H1 (cell line): ENCODE measurements at regions not wholly inside any gene's neighbourhood (a gene's known extent, or its start where the extent isn't known, plus 50 kb on each side); places are given as distances from the start of the nearest gene placed in this dataset.

Experiments
- CTCF ChIA-PET: fragments of 300-600 bp; sonication (Branson Sonifier 250); formaldehyde crosslinking; loops from one replicate; lab custom pipeline; 2021; ENCODE audit not compliant: partially characterized antibody; lab: Charles Lee
- POLR2A ChIA-PET: fragments of 300-600 bp; sonication (Branson Sonifier 250); formaldehyde crosslinking; loops from one replicate; lab custom pipeline; 2021; ENCODE audit warnings: inconsistent platforms; ENCODE audit not compliant: partially characterized antibody; lab: Charles Lee
- DNase-seq, 2 experiments: peaks; one replicate each; pipeline versions ENCODE4 v3.0.0 to v3.0.0-alpha.2; 2010 to 2022; ENCODE audit warnings: low spot score in 2 of 2, low read depth in 1 of 2, mixed read lengths in 1 of 2
- FAIRE-seq: peaks from 2 replicates; lab custom pipeline; 2011; peaks lifted over from hg19 to GRCh38; lab: Jason Lieb, UNC
- H2AFZ ChIP-seq: 2 replicates; pipeline ENCODE4 v1.8.1; 2012; ENCODE audit warnings: low read length, inconsistent platforms
- H2AK5ac ChIP-seq: 2 replicates; pipeline ENCODE4 v1.6.1; 2013; ENCODE audit warnings: low read depth, low read length
- H2BK120ac ChIP-seq: replicated peaks from 2 replicates; pipeline ENCODE3; 2013; ENCODE audit warnings: low read depth, low read length, inconsistent platforms
- H2BK12ac ChIP-seq: 2 replicates; pipeline ENCODE4 v1.6.1; 2013; ENCODE audit warnings: low read depth, low read length
- H2BK15ac ChIP-seq: 2 replicates; pipeline ENCODE4 v1.6.1; 2013; ENCODE audit warnings: low read length
- H2BK20ac ChIP-seq: 2 replicates; pipeline ENCODE4 v1.6.1; 2013; ENCODE audit warnings: low read length
- H2BK5ac ChIP-seq: 2 replicates; pipeline ENCODE4 v1.6.1; 2013; ENCODE audit warnings: low read depth, low read length
- H3K14ac ChIP-seq: 2 replicates; pipeline ENCODE4 v1.6.1; 2013; ENCODE audit warnings: inconsistent platforms; ENCODE audit not compliant: insufficient read length
- H3K18ac ChIP-seq: 2 replicates; pipeline ENCODE4 v1.6.1; 2013; ENCODE audit warnings: low read length; ENCODE audit errors: extremely low read depth
- H3K23ac ChIP-seq: 2 replicates; pipeline ENCODE4 v1.6.1; 2013; ENCODE audit warnings: inconsistent platforms; ENCODE audit not compliant: insufficient read length
- H3K23me2 ChIP-seq: 2 replicates; pipeline ENCODE4 v1.6.1; 2013; ENCODE audit warnings: low read depth, low read length
- H3K27ac ChIP-seq: 2 replicates; pipeline ENCODE4 v1.6.1; 2011; ENCODE audit warnings: low read depth, low read length, inconsistent platforms
- H3K27me3 ChIP-seq, 4 experiments: replicated peaks in 1 of 4; 1 replicate in 1 of 4; 2 replicates in 3 of 4; pipeline versions ENCODE4 v1.6.1 to v1.8.1; 2011 to 2013; ENCODE audit warnings: low read length in 3 of 4, mild to moderate bottlenecking in 3 of 4, inconsistent platforms in 2 of 4, mixed read lengths in 2 of 4, moderate library complexity in 1 of 4; ENCODE audit not compliant: control insufficient read depth in 3 of 4, insufficient read depth in 3 of 4; ENCODE audit errors: extremely low read depth in 1 of 4
- H3K36me3 ChIP-seq, 4 experiments: 2 replicates each; pipeline versions ENCODE4 v1.6.1 to v1.8.1; 2011 to 2013; ENCODE audit warnings: mild to moderate bottlenecking in 4 of 4, low read length in 3 of 4, moderate library complexity in 2 of 4, control low read depth in 1 of 4, inconsistent platforms in 1 of 4; ENCODE audit not compliant: insufficient read depth in 4 of 4, control insufficient read depth in 2 of 4
- H3K4ac ChIP-seq: replicated peaks from 2 replicates; pipeline ENCODE3; 2013; ENCODE audit warnings: low read length, low read depth, mixed read lengths, inconsistent platforms; ENCODE audit not compliant: insufficient read length
- H3K4me1 ChIP-seq, 4 experiments: replicated peaks in 1 of 4; 1 replicate in 1 of 4; 2 replicates in 3 of 4; pipeline versions ENCODE4 v1.6.1 to v1.8.1; 2011 to 2013; ENCODE audit warnings: low read length in 3 of 4, inconsistent platforms in 2 of 4, mixed read lengths in 1 of 4; ENCODE audit not compliant: insufficient read depth in 4 of 4, control insufficient read depth in 3 of 4
- H3K4me2 ChIP-seq, 2 experiments: 2 replicates each; pipeline versions ENCODE4 v1.6.1 to v1.8.1; 2011 to 2013; ENCODE audit warnings: low read depth in 2 of 2, low read length in 2 of 2, control low read depth in 1 of 2, inconsistent platforms in 1 of 2, mild to moderate bottlenecking in 1 of 2; ENCODE audit not compliant: insufficient read depth in 1 of 2
- H3K4me3 ChIP-seq, 4 experiments: fragments of 200-600, 300-600 bp in 1 of 4; sonication (generic), shearing (Covaris generic), sonication (Bioruptor Twin) in 1 of 4; 2 replicates each; pipeline versions ENCODE4 v1.5.1 to v1.8.1; 2011 to 2016; ENCODE audit warnings: low read length in 4 of 4, low read depth in 3 of 4, control low read depth in 2 of 4, inconsistent platforms in 2 of 4, mild to moderate bottlenecking in 2 of 4, mixed read lengths in 1 of 4, moderate library complexity in 1 of 4; ENCODE audit not compliant: insufficient read depth in 2 of 4; ENCODE audit errors: extremely low read depth in 1 of 4
- H3K56ac ChIP-seq: replicated peaks from 2 replicates; pipeline ENCODE3; 2013; ENCODE audit warnings: low read depth, mild to moderate bottlenecking, mixed read lengths, low read length, inconsistent platforms; ENCODE audit not compliant: insufficient read length
- H3K79me1 ChIP-seq: 2 replicates; pipeline ENCODE4 v1.6.1; 2013; ENCODE audit warnings: low read depth, low read length, control low read depth
- H3K79me2 ChIP-seq, 2 experiments: 2 replicates each; pipeline versions ENCODE4 v1.6.1 to v1.8.1; 2012 to 2013; ENCODE audit warnings: low read length in 2 of 2, mild to moderate bottlenecking in 2 of 2, inconsistent platforms in 1 of 2; ENCODE audit not compliant: insufficient read depth in 2 of 2, control insufficient read depth in 1 of 2
- H3K9ac ChIP-seq, 4 experiments: replicated peaks in 1 of 4; 1 replicate in 1 of 4; 2 replicates in 3 of 4; pipeline versions ENCODE4 v1.6.1 to v1.8.1; 2011 to 2013; ENCODE audit warnings: low read depth in 3 of 4, low read length in 3 of 4, control low read depth in 2 of 4, mild to moderate bottlenecking in 2 of 4, moderate library complexity in 2 of 4, inconsistent platforms in 1 of 4; ENCODE audit errors: extremely low read depth in 1 of 4
- H3K9me3 ChIP-seq, 2 experiments: 2 replicates each; pipeline versions ENCODE4 v1.6.1 to v1.8.1; 2012 to 2013; ENCODE audit warnings: mild to moderate bottlenecking in 2 of 2, moderate library complexity in 2 of 2, control low read depth in 1 of 2, inconsistent platforms in 1 of 2, low read depth in 1 of 2, low read length in 1 of 2, mixed read lengths in 1 of 2; ENCODE audit not compliant: insufficient read depth in 2 of 2
- H4K20me1 ChIP-seq, 2 experiments: replicated peaks in 1 of 2; 2 replicates each; pipeline versions ENCODE3 to v1.8.1; 2011 to 2013; ENCODE audit warnings: inconsistent platforms in 2 of 2, low read length in 2 of 2, mild to moderate bottlenecking in 1 of 2; ENCODE audit not compliant: insufficient read depth in 2 of 2, control insufficient read depth in 1 of 2
- H4K5ac ChIP-seq: 2 replicates; pipeline ENCODE4 v1.6.1; 2013; ENCODE audit warnings: low read length, low read depth, mixed read lengths, inconsistent platforms; ENCODE audit not compliant: insufficient read length
- H4K8ac ChIP-seq: 2 replicates; pipeline ENCODE4 v1.8.0; 2013; ENCODE audit warnings: mild to moderate bottlenecking, moderate library complexity, low read length, inconsistent platforms; ENCODE audit not compliant: insufficient read depth; ENCODE audit errors: extremely low read depth
- H4K91ac ChIP-seq: replicated peaks from 2 replicates; pipeline ENCODE3; 2013; ENCODE audit warnings: low read length, mixed read lengths, inconsistent platforms; ENCODE audit not compliant: insufficient read length
- CEBPB ChIP-seq: IDR thresholded peaks from 2 replicates; pipeline ENCODE4 v1.6.1; 2012; ENCODE audit warnings: low read depth, low read length
- CREB1 ChIP-seq: IDR thresholded peaks from 2 replicates; pipeline ENCODE4 v1.6.1; 2012; ENCODE audit warnings: inconsistent platforms
- KDM1A ChIP-seq: fragments of 200-600, 300-600 bp; sonication (generic); IDR thresholded peaks from 2 replicates; pipeline ENCODE4 v1.7.1; 2016; ENCODE audit warnings: mild to moderate bottlenecking, low read length, borderline replicate concordance
- RXRA ChIP-seq: IDR thresholded peaks from 2 replicates; pipeline ENCODE4 v1.6.1; 2011; ENCODE audit warnings: low read depth, mild to moderate bottlenecking, low read length, moderate library complexity; ENCODE audit not compliant: insufficient read depth
- SP4 ChIP-seq: IDR thresholded peaks from 2 replicates; pipeline ENCODE4 v1.6.1; 2012; ENCODE audit warnings: low read length, inconsistent platforms
- WGBS, 2 experiments: shearing (Covaris generic) in 1 of 2; methylation state at CpG; one replicate each; pipeline versions ENCODE4 v1.1.6 to v1.1.7; 2013 to 2015; ENCODE audit warnings: low lambda C conversion rate in 2 of 2, mixed read lengths in 2 of 2, inconsistent platforms in 1 of 2, low coverage in 1 of 2, missing lambda C conversion rate in 1 of 2; ENCODE audit not compliant: insufficient replicate concordance in 2 of 2, insufficient coverage in 1 of 2, insufficient read length in 1 of 2; ENCODE audit errors: extremely low coverage in 1 of 2, missing lambda C conversion rate in 1 of 2; 5-methylcytosine and 5-hydroxymethylcytosine counted together

GRCh38 chr6:6466967-6467761 lies 121.4 kb upstream of the LY86 start:
- Histone ChIP-seq H4K8ac (no peak overlapping the region), H4K20me1 (no peaks in the 10 kb centered on the region), H2AK5ac (no peak overlapping the region), H2AFZ (no peak overlapping the region), H4K91ac (no peak overlapping the region), H2BK12ac (no peak overlapping the region), H3K4ac (no peak overlapping the region), H3K18ac (no peak overlapping the region), H2BK15ac (no peak overlapping the region), H4K5ac (no peak overlapping the region), H3K56ac (no peak overlapping the region), H3K4me1 (no peaks in the 10 kb centered on the region), H3K79me1 (no peaks in the 10 kb centered on the region), H3K79me2 (no peaks in the 10 kb centered on the region), H3K36me3 (no peaks in the 10 kb centered on the region), H3K4me2 (no peak overlapping the region)
- DNase-seq: no peak
- 86% methylated on average over 12 of the region's 12 CpGs; no CpG with 5 or more reads in 1 of the 2 experiments for WGBS, 2 experiments
- TF ChIP-seq KDM1A (no peak), CREB1 (no peak), CEBPB (no peak), RXRA (no peak), SP4 (no peak)
- TF ChIP-seq, all 59 proteins: peak for 0
- H3K14ac ChIP-seq: no peak overlapping the region
- no peak overlapping the region for H2BK120ac ChIP-seq
- H3K27ac ChIP-seq: no peak overlapping the region
- ChIA-PET CTCF (interaction anchor here (1.0 kb wide), 1 partner anchor 10 kb away, joined by 3 read pairs; no protein-coding TSS in a partner anchor), POLR2A (no interaction called here)
- H3K4me3 ChIP-seq: no peak overlapping the region
- no peak overlapping the region for H2BK5ac ChIP-seq
- no peak overlapping the region for H2BK20ac ChIP-seq
- H3K9me3 ChIP-seq: no peaks in the 10 kb centered on the region
- FAIRE-seq: no peak
- no peak overlapping the region for H3K9ac ChIP-seq
- no peaks in the 10 kb centered on the region for H3K23me2 ChIP-seq
- no peak overlapping the region for H3K23ac ChIP-seq
- no peaks in the 10 kb centered on the region for H3K27me3 ChIP-seq
